Natural killer cell (primary cell): ENCODE measurements at regions not wholly inside any gene's neighbourhood (a gene's known extent, or its start where the extent isn't known, plus 50 kb on each side); places are given as distances from the start of the nearest gene placed in this dataset.

Source experiments
- ATAC-seq, 3 donors: fragments of 150-1000 bp in 2 of 3; fragments of 200-7000 bp in 1 of 3; cut with Tn5 transposase; 1 replicate in 1 of 3; 2 replicates in 2 of 3; pipeline ENCODE4 v1.10.0; 2021; ENCODE audit warnings: mild to moderate bottlenecking in 2 of 3, moderate library complexity in 2 of 3
- DNase-seq, 2 donors: peaks; one replicate each; pipeline versions ENCODE4 v3.0.0 to v3.0.0-alpha.2; 2013 to 2021; ENCODE audit warnings: mixed read lengths in 1 of 2
- H3K27ac ChIP-seq: one replicate; pipeline ENCODE4 v1.5.1; 2013; ENCODE audit warnings: mild to moderate bottlenecking, low read length
- H3K27me3 ChIP-seq: one replicate; pipeline ENCODE4 v1.6.1; 2013; ENCODE audit warnings: low read length; ENCODE audit not compliant: control insufficient read depth, insufficient read depth
- H3K36me3 ChIP-seq: one replicate; pipeline ENCODE4 v1.6.1; 2013; ENCODE audit warnings: low read length; ENCODE audit not compliant: control insufficient read depth, insufficient read depth
- H3K4me1 ChIP-seq: one replicate; pipeline ENCODE4 v1.6.1; 2013; ENCODE audit warnings: low read length; ENCODE audit not compliant: control insufficient read depth, insufficient read depth
- H3K4me3 ChIP-seq: one replicate; pipeline ENCODE4 v1.5.1; 2013; ENCODE audit warnings: low read length
- H3K9me3 ChIP-seq: one replicate; pipeline ENCODE4 v1.6.1; 2013; ENCODE audit warnings: low read length; ENCODE audit not compliant: control insufficient read depth, insufficient read depth
- H3K27ac Mint-ChIP-seq, 2 donors: one replicate each; pipeline ENCODE4 v1.8.0; 2022; ENCODE audit warnings: mild to moderate bottlenecking in 2 of 2, mixed read lengths in 2 of 2, moderate library complexity in 1 of 2
- H3K27me3 Mint-ChIP-seq, 2 donors: one replicate each; pipeline ENCODE4 v1.8.0; 2022; ENCODE audit warnings: low read depth in 2 of 2, mixed read lengths in 2 of 2
- H3K36me3 Mint-ChIP-seq: one replicate; pipeline ENCODE4 v1.8.0; 2022; ENCODE audit warnings: mixed read lengths
- H3K4me1 Mint-ChIP-seq, 2 donors: one replicate each; pipeline ENCODE4 v1.8.0; 2022; ENCODE audit warnings: mixed read lengths in 2 of 2
- H3K4me3 Mint-ChIP-seq: one replicate; pipeline ENCODE4 v1.8.0; 2022; ENCODE audit warnings: mild to moderate bottlenecking, moderate library complexity, mixed read lengths
- H3K9me3 Mint-ChIP-seq, 2 donors: one replicate each; pipeline ENCODE4 v1.8.0; 2022; ENCODE audit warnings: mixed read lengths in 2 of 2
- WGBS: methylation state at CpG from one replicate; pipeline ENCODE4 v1.1.7; 2013; ENCODE audit warnings: missing lambda C conversion rate; ENCODE audit not compliant: insufficient coverage; 5-methylcytosine and 5-hydroxymethylcytosine counted together
- intact Hi-C: fragments of 100-400 bp; cut with micrococcal nuclease; formaldehyde crosslinking; loops from one replicate; pipeline ENCODE4 v1.14.2; 2022
- TF ChIP-seq, protein P1 (sequence below): fragments of 200-600 bp; IDR thresholded peaks from one replicate; pipeline ENCODE4 v1.8.0; 2022; ENCODE audit warnings: antibody characterized with exemption

GRCh38 chr7:52705768-52706167 is 329.7 kb upstream of the POM121L12 start:
- intact Hi-C loops, result no loop called here
- Histone ChIP-seq H3K27me3 (no peaks in the 10 kb centered on the region), H3K4me1 (no peaks in the 10 kb centered on the region), H3K27ac (no peak overlapping the region), H3K4me3 (no peak overlapping the region), H3K9me3 (no peaks in the 10 kb centered on the region), H3K36me3 (no peaks in the 10 kb centered on the region)
- WGBS, result 100% methylated on average over 1 of the region's 2 CpGs
- DNase-seq (no peak), ATAC-seq (no peak)
- Mint-ChIP-seq H3K4me1 (no peaks in the 10 kb centered on the region), H3K4me3 (no peak overlapping the region), H3K27ac (no peak overlapping the region), H3K9me3 (peaks cover 16 to 18% of the 10 kb centered on the region in 2 donors), H3K36me3 (peaks cover 3% of the 10 kb centered on the region), H3K27me3 (no peaks in the 10 kb centered on the region)
- TF ChIP-seq, protein P1, sequence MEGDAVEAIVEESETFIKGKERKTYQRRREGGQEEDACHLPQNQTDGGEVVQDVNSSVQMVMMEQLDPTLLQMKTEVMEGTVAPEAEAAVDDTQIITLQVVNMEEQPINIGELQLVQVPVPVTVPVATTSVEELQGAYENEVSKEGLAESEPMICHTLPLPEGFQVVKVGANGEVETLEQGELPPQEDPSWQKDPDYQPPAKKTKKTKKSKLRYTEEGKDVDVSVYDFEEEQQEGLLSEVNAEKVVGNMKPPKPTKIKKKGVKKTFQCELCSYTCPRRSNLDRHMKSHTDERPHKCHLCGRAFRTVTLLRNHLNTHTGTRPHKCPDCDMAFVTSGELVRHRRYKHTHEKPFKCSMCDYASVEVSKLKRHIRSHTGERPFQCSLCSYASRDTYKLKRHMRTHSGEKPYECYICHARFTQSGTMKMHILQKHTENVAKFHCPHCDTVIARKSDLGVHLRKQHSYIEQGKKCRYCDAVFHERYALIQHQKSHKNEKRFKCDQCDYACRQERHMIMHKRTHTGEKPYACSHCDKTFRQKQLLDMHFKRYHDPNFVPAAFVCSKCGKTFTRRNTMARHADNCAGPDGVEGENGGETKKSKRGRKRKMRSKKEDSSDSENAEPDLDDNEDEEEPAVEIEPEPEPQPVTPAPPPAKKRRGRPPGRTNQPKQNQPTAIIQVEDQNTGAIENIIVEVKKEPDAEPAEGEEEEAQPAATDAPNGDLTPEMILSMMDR, result no peak

GRCh38 chr7:52700349-52700748 is 335.1 kb upstream of the POM121L12 start:
- Histone ChIP-seq H3K27me3 (no peaks in the 10 kb centered on the region), H3K4me1 (no peaks in the 10 kb centered on the region), H3K36me3 (no peaks in the 10 kb centered on the region), H3K27ac (no peak overlapping the region), H3K4me3 (no peak overlapping the region), H3K9me3 (no peaks in the 10 kb centered on the region)
- no peak overlapping the region for H3K27ac Mint-ChIP-seq
- H3K4me1 Mint-ChIP-seq, result no peaks in the 10 kb centered on the region
- no peak for DNase-seq
- H3K36me3 Mint-ChIP-seq, result peaks cover 10% of the 10 kb centered on the region
- intact Hi-C loops, result no loop called here
- peaks cover 20 to 21% of the 10 kb centered on the region in 2 donors for H3K9me3 Mint-ChIP-seq
- TF ChIP-seq, protein P1, result no peak
- 100% methylated on average over 2 of the region's 2 CpGs for WGBS
- H3K27me3 Mint-ChIP-seq, result no peaks in the 10 kb centered on the region
- no peak for ATAC-seq
- no peak overlapping the region for H3K4me3 Mint-ChIP-seq

DNA sequence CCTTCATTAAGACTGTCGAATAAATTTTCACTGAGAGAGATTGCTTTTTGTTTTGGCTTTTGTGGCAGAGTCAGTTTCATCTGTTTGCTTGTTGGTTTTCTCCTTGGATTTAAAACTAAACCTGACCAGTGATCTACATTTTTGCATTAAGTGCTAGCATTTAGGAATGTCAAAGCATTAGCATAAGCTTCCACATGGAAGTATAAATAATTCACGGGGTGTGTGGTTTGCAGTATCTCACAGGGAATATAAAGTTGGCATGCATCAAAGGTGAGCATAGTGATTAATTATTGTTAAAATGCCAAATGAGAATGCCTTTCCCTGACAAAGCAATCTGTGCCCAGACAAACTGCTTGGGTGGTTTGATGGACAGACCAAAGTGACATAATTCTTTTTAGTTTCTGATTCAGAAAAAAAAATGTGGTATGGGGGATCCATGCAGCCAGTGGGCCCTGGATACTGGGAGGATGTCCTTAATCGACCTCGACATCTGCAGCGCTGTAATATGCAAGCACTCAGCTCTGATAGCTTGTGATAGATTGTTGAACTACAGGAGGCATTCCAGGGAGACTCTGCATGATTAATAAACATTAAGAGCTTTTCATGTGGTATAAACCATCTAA is 339.3 kb upstream of the POM121L12 start:
- no peaks in the 10 kb centered on the region for H3K27me3 Mint-ChIP-seq
- no peak overlapping the region for H3K4me3 Mint-ChIP-seq
- no peaks in the 10 kb centered on the region for H3K36me3 ChIP-seq
- H3K4me1 ChIP-seq, result no peaks in the 10 kb centered on the region
- peaks cover 13 to 18% of the 10 kb centered on the region in 2 donors for H3K9me3 Mint-ChIP-seq
- H3K4me3 ChIP-seq, result no peak overlapping the region
- H3K4me1 Mint-ChIP-seq, result no peaks in the 10 kb centered on the region
- no peak for DNase-seq
- H3K27ac ChIP-seq, result no peak overlapping the region
- no peak overlapping the region for H3K27ac Mint-ChIP-seq
- intact Hi-C loops, result no loop called here
- no peaks in the 10 kb centered on the region for H3K27me3 ChIP-seq
- peaks cover 4% of the 10 kb centered on the region for H3K9me3 ChIP-seq
- 72% methylated on average over 5 of the region's 5 CpGs for WGBS
- ATAC-seq, result no peak
- TF ChIP-seq, protein P1, result no peak
- H3K36me3 Mint-ChIP-seq, result peaks cover 10% of the 10 kb centered on the region

DNA sequence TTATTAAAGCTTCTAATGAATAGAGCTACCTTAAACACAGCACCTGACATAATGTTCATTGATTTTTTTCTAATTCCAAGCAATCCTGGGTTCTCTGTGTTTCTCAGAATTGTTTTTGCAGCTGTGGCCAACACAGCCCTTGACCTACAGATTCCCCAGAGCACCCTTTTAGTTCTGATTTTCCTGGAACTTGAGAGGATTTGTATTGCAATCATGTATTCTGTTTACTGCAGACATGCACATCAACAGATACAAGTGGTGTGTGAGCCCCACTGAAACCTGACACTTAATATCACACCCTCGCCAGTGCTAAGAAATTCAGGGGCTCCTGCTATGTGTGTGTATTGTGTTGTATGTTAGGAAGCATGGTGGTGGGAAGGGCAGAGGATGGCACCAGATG is 344.2 kb upstream of the POM121L12 start:
- Histone ChIP-seq H3K4me3 (no peak overlapping the region), H3K36me3 (no peaks in the 10 kb centered on the region), H3K27ac (no peak overlapping the region), H3K27me3 (no peaks in the 10 kb centered on the region), H3K4me1 (no peaks in the 10 kb centered on the region), H3K9me3 (peaks cover 9% of the 10 kb centered on the region)
- no peak overlapping the region for H3K27ac Mint-ChIP-seq
- H3K36me3 Mint-ChIP-seq, result no peaks in the 10 kb centered on the region
- H3K9me3 Mint-ChIP-seq, result peaks cover 9 to 25% of the 10 kb centered on the region in 2 donors
- intact Hi-C loops, result no loop called here
- WGBS, result no CpG with 5 or more reads among the region's 1 CpG
- no peak overlapping the region for H3K4me3 Mint-ChIP-seq
- no peak for ATAC-seq
- TF ChIP-seq, protein P1, result no peak
- no peaks in the 10 kb centered on the region for H3K4me1 Mint-ChIP-seq
- no peaks in the 10 kb centered on the region for H3K27me3 Mint-ChIP-seq
- DNase-seq, result no peak
